Transverse colon (tissue), 4 donors: ENCODE measurements at regions not wholly inside any gene's neighbourhood (a gene's known extent, or its start where the extent isn't known, plus 50 kb on each side); places are given as distances from the start of the nearest gene placed in this dataset.

ENCODE experiments used
- CTCF ChIP-seq, 5 experiments: fragments of 200-600 bp in 3 of 5; fragments of 450-650 bp in 2 of 5; sonication (generic) in 3 of 5; IDR thresholded peaks; 1 replicate in 2 of 5; 2 replicates in 3 of 5; pipeline ENCODE4 v1.5.1; 2016 to 2017; ENCODE audit warnings: antibody characterized with exemption in 5 of 5, inconsistent platforms in 3 of 5, mild to moderate bottlenecking in 2 of 5, moderate library complexity in 1 of 5
- EP300 ChIP-seq: sonication (generic); formaldehyde crosslinking; IDR thresholded peaks from one replicate; pipeline ENCODE4 v1.6.1; 2017; ENCODE audit warnings: antibody characterized with exemption, low read depth
- POLR2AphosphoS5 ChIP-seq, 3 donors: sonication (generic); formaldehyde crosslinking; IDR thresholded peaks; one replicate each; pipeline ENCODE4 v1.6.1; 2016; ENCODE audit warnings: antibody characterized with exemption in 3 of 3

GRCh38 chr4:180449395-180449956, 1793.7 kb upstream of the TENM3 start:
- TF ChIP-seq CTCF (IDR thresholded peaks at IDR 0.05) (peak in 2 of 5 experiments; percentile 11 to 24), POLR2AphosphoS5 (IDR thresholded peaks at IDR 0.05) (no peak), EP300 (no peak)
